SK-N-MC (cell line): ENCODE measurements at regions not wholly inside any gene's neighbourhood (a gene's known extent, or its start where the extent isn't known, plus 50 kb on each side); places are given as distances from the start of the nearest gene placed in this dataset.

ENCODE experiments used
- EZH2 ChIP-seq: fragments of 200-600 bp; sonication (generic); IDR thresholded peaks from one replicate; pipeline ENCODE4 v1.6.1; 2017; ENCODE audit warnings: antibody characterized with exemption
- FOXP2 ChIP-seq: optimal IDR thresholded peaks from 2 replicates; pipeline ENCODE3; 2011; ENCODE audit warnings: mild to moderate bottlenecking, moderate library complexity; ENCODE audit not compliant: insufficient read depth; ENCODE audit errors: extremely low read length, control extremely low read depth
- POLR2AphosphoS5 ChIP-seq: IDR thresholded peaks from 2 replicates; pipeline ENCODE4 v1.6.1; 2012; ENCODE audit warnings: mild to moderate bottlenecking, low read depth, low read length, borderline replicate concordance

- TF ChIP-seq EZH2 (no peak), POLR2AphosphoS5 (no peak), FOXP2 (no peak)
These were observed 412.1 kb downstream of the TSN start for GRCh38 chr2:122167515-122167914.
